Nephron progenitor cell (in vitro differentiated cells): ENCODE measurements at regions not wholly inside any gene's neighbourhood (a gene's known extent, or its start where the extent isn't known, plus 50 kb on each side); places are given as distances from the start of the nearest gene placed in this dataset.

Source experiments
- DNase-seq: peaks from one replicate; pipeline ENCODE4 v3.0.0; 2021
- H3K27ac Mint-ChIP-seq: 2 replicates; pipeline ENCODE4 v1.8.0; 2021; ENCODE audit warnings: mild to moderate bottlenecking, moderate library complexity, mixed read lengths
- H3K27me3 Mint-ChIP-seq: 2 replicates; pipeline ENCODE4 v1.8.0; 2021; ENCODE audit warnings: mild to moderate bottlenecking, low read depth, mixed read lengths; ENCODE audit not compliant: poor library complexity
- H3K36me3 Mint-ChIP-seq: 2 replicates; pipeline ENCODE4 v1.8.0; 2021; ENCODE audit warnings: low read depth, mixed read lengths
- H3K4me1 Mint-ChIP-seq: 2 replicates; pipeline ENCODE4 v1.8.0; 2021; ENCODE audit warnings: mixed read lengths
- H3K4me3 Mint-ChIP-seq: 2 replicates; pipeline ENCODE4 v1.8.0; 2021; ENCODE audit warnings: mild to moderate bottlenecking, moderate library complexity, mixed read lengths
- H3K9me3 Mint-ChIP-seq: 2 replicates; pipeline ENCODE4 v1.8.0; 2021; ENCODE audit warnings: mild to moderate bottlenecking, moderate library complexity, mixed read lengths
- TF ChIP-seq, protein P1 (sequence below): fragments of 200-600 bp; sonication (generic); IDR thresholded peaks from 2 replicates; pipeline ENCODE4 v1.5.0; 2021; ENCODE audit warnings: antibody characterized with exemption

GRCh38 chr3:135352213-135352612, 557.2 kb downstream of the EPHB1 start:
- DNase-seq = no peak
- H3K36me3 Mint-ChIP-seq = no peaks in the 10 kb centered on the region
- TF ChIP-seq, protein P1, sequence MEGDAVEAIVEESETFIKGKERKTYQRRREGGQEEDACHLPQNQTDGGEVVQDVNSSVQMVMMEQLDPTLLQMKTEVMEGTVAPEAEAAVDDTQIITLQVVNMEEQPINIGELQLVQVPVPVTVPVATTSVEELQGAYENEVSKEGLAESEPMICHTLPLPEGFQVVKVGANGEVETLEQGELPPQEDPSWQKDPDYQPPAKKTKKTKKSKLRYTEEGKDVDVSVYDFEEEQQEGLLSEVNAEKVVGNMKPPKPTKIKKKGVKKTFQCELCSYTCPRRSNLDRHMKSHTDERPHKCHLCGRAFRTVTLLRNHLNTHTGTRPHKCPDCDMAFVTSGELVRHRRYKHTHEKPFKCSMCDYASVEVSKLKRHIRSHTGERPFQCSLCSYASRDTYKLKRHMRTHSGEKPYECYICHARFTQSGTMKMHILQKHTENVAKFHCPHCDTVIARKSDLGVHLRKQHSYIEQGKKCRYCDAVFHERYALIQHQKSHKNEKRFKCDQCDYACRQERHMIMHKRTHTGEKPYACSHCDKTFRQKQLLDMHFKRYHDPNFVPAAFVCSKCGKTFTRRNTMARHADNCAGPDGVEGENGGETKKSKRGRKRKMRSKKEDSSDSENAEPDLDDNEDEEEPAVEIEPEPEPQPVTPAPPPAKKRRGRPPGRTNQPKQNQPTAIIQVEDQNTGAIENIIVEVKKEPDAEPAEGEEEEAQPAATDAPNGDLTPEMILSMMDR = no peak
- H3K27ac Mint-ChIP-seq = no peak overlapping the region
- H3K4me1 Mint-ChIP-seq = peaks cover 4% of the 10 kb centered on the region
- peaks cover 10% of the 10 kb centered on the region for H3K27me3 Mint-ChIP-seq
- H3K9me3 Mint-ChIP-seq = peaks cover 9% of the 10 kb centered on the region
- no peak overlapping the region for H3K4me3 Mint-ChIP-seq

GRCh38 chr3:135362889-135363288, 567.8 kb downstream of the EPHB1 start:
- TF ChIP-seq, protein P1 = no peak
- Mint-ChIP-seq H3K27me3 (peaks cover 2% of the 10 kb centered on the region), H3K4me3 (no peak overlapping the region), H3K4me1 (no peaks in the 10 kb centered on the region), H3K27ac (no peak overlapping the region), H3K9me3 (no peaks in the 10 kb centered on the region), H3K36me3 (no peaks in the 10 kb centered on the region)
- DNase-seq = no peak

- Mint-ChIP-seq H3K36me3 (no peaks in the 10 kb centered on the region), H3K9me3 (no peaks in the 10 kb centered on the region), H3K4me3 (no peak overlapping the region), H3K4me1 (no peaks in the 10 kb centered on the region), H3K27ac (no peak overlapping the region), H3K27me3 (peaks cover under 1% of the 10 kb centered on the region)
- TF ChIP-seq, protein P1 = no peak
- DNase-seq = no peak
Observed at GRCh38 chr3:135364676-135365075, 569.6 kb downstream of the EPHB1 start.

DNA sequence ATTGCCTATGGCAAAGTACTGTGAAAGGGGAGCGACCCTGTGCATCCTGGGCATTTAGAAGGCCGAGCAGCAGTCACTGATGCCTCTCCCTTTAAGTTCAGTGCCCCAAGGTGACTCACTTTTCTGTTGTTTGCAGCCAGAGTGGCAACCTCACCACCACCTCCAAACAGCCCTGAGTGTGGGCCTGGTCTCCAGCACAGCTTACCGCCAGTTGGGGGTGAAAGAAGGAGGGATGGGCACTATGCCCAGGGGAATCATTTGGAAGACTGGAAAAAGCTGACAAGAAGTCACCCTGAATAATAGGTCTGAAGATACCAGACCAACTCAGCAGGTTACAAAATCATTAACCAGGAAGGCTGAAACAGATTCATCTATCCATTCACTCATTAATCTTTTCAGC, 571.8 kb downstream of the EPHB1 start:
- H3K27ac Mint-ChIP-seq = no peak overlapping the region
- H3K9me3 Mint-ChIP-seq = no peaks in the 10 kb centered on the region
- H3K4me3 Mint-ChIP-seq = no peak overlapping the region
- no peaks in the 10 kb centered on the region for H3K36me3 Mint-ChIP-seq
- TF ChIP-seq, protein P1 = no peak
- no peak for DNase-seq
- H3K4me1 Mint-ChIP-seq = no peaks in the 10 kb centered on the region
- H3K27me3 Mint-ChIP-seq = no peaks in the 10 kb centered on the region

DNA sequence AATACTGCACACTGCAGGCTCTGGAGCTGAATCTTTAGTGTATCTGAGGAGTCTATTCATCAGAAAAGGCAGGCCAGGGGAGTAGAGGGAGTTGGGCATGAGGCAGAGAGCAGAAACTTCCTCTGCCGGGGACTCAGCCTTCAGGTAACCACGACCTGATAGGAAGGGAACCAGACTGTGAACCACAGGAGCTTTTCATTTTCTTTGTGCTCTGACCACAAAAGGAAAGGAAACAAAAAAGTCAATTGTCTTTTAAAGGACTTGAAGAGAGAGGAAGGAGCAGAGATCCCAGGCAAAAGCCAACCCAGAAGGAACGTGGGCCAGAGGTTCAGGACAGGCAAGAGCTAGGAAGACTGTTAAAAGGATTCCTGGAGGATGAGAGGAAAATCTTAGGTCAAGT, 573.3 kb downstream of the EPHB1 start:
- TF ChIP-seq, protein P1 = no peak
- no peaks in the 10 kb centered on the region for H3K4me1 Mint-ChIP-seq
- H3K27ac Mint-ChIP-seq = no peak overlapping the region
- no peaks in the 10 kb centered on the region for H3K27me3 Mint-ChIP-seq
- no peaks in the 10 kb centered on the region for H3K9me3 Mint-ChIP-seq
- no peaks in the 10 kb centered on the region for H3K36me3 Mint-ChIP-seq
- DNase-seq = no peak
- no peak overlapping the region for H3K4me3 Mint-ChIP-seq

DNA sequence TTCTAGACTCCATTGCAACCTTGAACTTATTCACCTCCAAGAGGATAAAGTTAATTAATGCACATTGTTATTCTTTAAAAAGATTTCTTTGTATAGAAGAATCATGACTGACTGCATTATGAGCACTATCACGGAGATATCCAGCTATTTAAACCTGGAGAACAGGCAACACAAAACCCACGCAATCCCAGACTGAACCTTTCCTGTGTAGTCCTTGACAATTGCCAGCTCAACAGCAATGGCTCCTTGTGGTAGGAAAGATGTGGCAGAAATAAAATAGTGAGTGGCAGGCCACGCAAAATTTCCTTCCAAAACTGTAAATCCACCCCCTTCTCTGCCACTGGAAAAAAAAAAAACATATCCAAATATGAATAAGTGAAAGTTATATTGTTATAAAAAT, 573.7 kb downstream of the EPHB1 start:
- Mint-ChIP-seq H3K9me3 (no peaks in the 10 kb centered on the region), H3K27ac (no peak overlapping the region), H3K4me1 (no peaks in the 10 kb centered on the region), H3K4me3 (no peak overlapping the region), H3K36me3 (no peaks in the 10 kb centered on the region), H3K27me3 (no peaks in the 10 kb centered on the region)
- DNase-seq = no peak
- TF ChIP-seq, protein P1 = no peak
